H9 (cell line): ENCODE measurements at regions not wholly inside any gene's neighbourhood (a gene's known extent, or its start where the extent isn't known, plus 50 kb on each side); places are given as distances from the start of the nearest gene placed in this dataset.

ENCODE experiments used
- DNase-seq: peaks from one replicate; pipeline ENCODE4 v3.0.0-alpha.2; 2017
- H2AFZ ChIP-seq: one replicate; pipeline ENCODE4 v1.6.1; 2013; ENCODE audit warnings: mild to moderate bottlenecking, low read length, control low read depth, moderate library complexity
- H2AK5ac ChIP-seq: 2 replicates; pipeline ENCODE4 v1.6.1; 2013; ENCODE audit warnings: low read length, control low read depth, mixed read lengths; ENCODE audit not compliant: insufficient read length
- H2BK120ac ChIP-seq: one replicate; pipeline ENCODE4 v1.6.1; 2013; ENCODE audit warnings: low read depth, mild to moderate bottlenecking, low read length, control low read depth, inconsistent platforms; ENCODE audit not compliant: poor library complexity, severe bottlenecking
- H2BK12ac ChIP-seq: 2 replicates; pipeline ENCODE4 v1.6.1; 2013; ENCODE audit warnings: low read length, control low read depth, mixed read lengths, low read depth; ENCODE audit not compliant: insufficient read length
- H2BK15ac ChIP-seq: 2 replicates; pipeline ENCODE4 v1.6.1; 2013; ENCODE audit warnings: low read depth, low read length, control low read depth
- H2BK20ac ChIP-seq: one replicate; pipeline ENCODE4 v1.6.1; 2013; ENCODE audit warnings: low read depth, mild to moderate bottlenecking, low read length, control low read depth, inconsistent platforms; ENCODE audit not compliant: poor library complexity, severe bottlenecking
- H2BK5ac ChIP-seq: 2 replicates; pipeline ENCODE4 v1.6.1; 2013; ENCODE audit warnings: low read length, control low read depth, mixed read lengths; ENCODE audit not compliant: insufficient read length
- H3K14ac ChIP-seq: 2 replicates; pipeline ENCODE4 v1.6.1; 2013; ENCODE audit warnings: low read length, control low read depth; ENCODE audit not compliant: insufficient read depth
- H3K18ac ChIP-seq: 2 replicates; pipeline ENCODE4 v1.6.1; 2013; ENCODE audit warnings: low read depth, mild to moderate bottlenecking, mixed read lengths, low read length, control low read depth; ENCODE audit not compliant: insufficient read length
- H3K23ac ChIP-seq: 2 replicates; pipeline ENCODE4 v1.6.1; 2013; ENCODE audit warnings: low read length, control low read depth, mixed read lengths, low read depth; ENCODE audit not compliant: insufficient read length
- H3K23me2 ChIP-seq: 2 replicates; pipeline ENCODE4 v1.6.1; 2013; ENCODE audit warnings: low read depth, mild to moderate bottlenecking, mixed read lengths, low read length, control low read depth; ENCODE audit not compliant: insufficient read length, poor library complexity, severe bottlenecking
- H3K27ac ChIP-seq: 2 replicates; pipeline ENCODE4 v1.5.1; 2013; ENCODE audit warnings: low read length, control low read depth, mixed read lengths, low read depth; ENCODE audit not compliant: insufficient read length
- H3K27me3 ChIP-seq: 2 replicates; pipeline ENCODE4 v1.6.1; 2013; ENCODE audit warnings: low read length, control low read depth, inconsistent platforms; ENCODE audit not compliant: insufficient read depth
- H3K4ac ChIP-seq: 2 replicates; pipeline ENCODE4 v1.6.1; 2013; ENCODE audit warnings: low read depth, mild to moderate bottlenecking, control low read depth, inconsistent platforms, low read length, moderate library complexity
- H3K4me1 ChIP-seq: 2 replicates; pipeline ENCODE4 v1.6.1; 2013; ENCODE audit warnings: low read length, control low read depth, inconsistent platforms; ENCODE audit not compliant: insufficient read depth
- H3K4me2 ChIP-seq: 2 replicates; pipeline ENCODE4 v1.6.1; 2013; ENCODE audit warnings: low read length, control low read depth, mixed read lengths; ENCODE audit not compliant: insufficient read length, insufficient read depth
- H3K56ac ChIP-seq: 2 replicates; pipeline ENCODE4 v1.6.1; 2013; ENCODE audit warnings: low read depth, mild to moderate bottlenecking, mixed read lengths, low read length, control low read depth; ENCODE audit not compliant: insufficient read length
- H3K79me1 ChIP-seq: 2 replicates; pipeline ENCODE4 v1.6.1; 2013; ENCODE audit warnings: low read depth, mild to moderate bottlenecking, moderate library complexity, low read length, control low read depth, inconsistent platforms; ENCODE audit not compliant: insufficient read depth, poor library complexity, severe bottlenecking
- H3K79me2 ChIP-seq: 2 replicates; pipeline ENCODE4 v1.6.1; 2013; ENCODE audit warnings: low read length, control low read depth, inconsistent platforms; ENCODE audit not compliant: insufficient read depth
- H3K9ac ChIP-seq: 2 replicates; pipeline ENCODE4 v1.6.1; 2013; ENCODE audit warnings: low read length, control low read depth, mixed read lengths; ENCODE audit not compliant: insufficient read length; ENCODE audit errors: extremely low read depth
- H3K9me3 ChIP-seq: one replicate; pipeline ENCODE4 v1.6.1; 2013; ENCODE audit warnings: low read depth, low read length, inconsistent platforms; ENCODE audit not compliant: control insufficient read depth
- H3T11ph ChIP-seq: one replicate; pipeline ENCODE4 v1.6.1; 2013; ENCODE audit warnings: mild to moderate bottlenecking, low read length, control low read depth, inconsistent platforms
- H4K20me1 ChIP-seq: one replicate; pipeline ENCODE4 v1.6.1; 2013; ENCODE audit not compliant: control insufficient read depth, insufficient read length, insufficient read depth
- H4K5ac ChIP-seq: 2 replicates; pipeline ENCODE4 v1.6.1; 2013; ENCODE audit warnings: low read depth, mild to moderate bottlenecking, mixed read lengths, low read length, control low read depth; ENCODE audit not compliant: insufficient read length
- H4K8ac ChIP-seq: replicated peaks from 2 replicates; pipeline ENCODE4 v1.6.1; 2013; ENCODE audit warnings: low read length, control low read depth, mixed read lengths, low read depth; ENCODE audit not compliant: insufficient read length
- H4K91ac ChIP-seq: 2 replicates; pipeline ENCODE4 v1.6.1; 2013; ENCODE audit warnings: low read depth, mild to moderate bottlenecking, moderate library complexity, mixed read lengths, low read length, control low read depth; ENCODE audit not compliant: insufficient read length
- H3K27ac Mint-ChIP-seq, 3 experiments: 2 replicates in 2 of 3; 3 replicates in 1 of 3; pipeline ENCODE4 v1.8.0; 2020 to 2021; ENCODE audit warnings: mixed read lengths in 3 of 3, mild to moderate bottlenecking in 1 of 3, moderate library complexity in 1 of 3
- H3K27me3 Mint-ChIP-seq: 2 replicates; pipeline ENCODE4 v1.8.0; 2021; ENCODE audit warnings: low read depth, mild to moderate bottlenecking, moderate library complexity, mixed read lengths
- H3K36me3 Mint-ChIP-seq, 3 experiments: 2 replicates in 2 of 3; 3 replicates in 1 of 3; pipeline ENCODE4 v1.8.0; 2020 to 2021; ENCODE audit warnings: low read depth in 3 of 3, mixed read lengths in 3 of 3; ENCODE audit not compliant: insufficient read depth in 1 of 3
- H3K4me1 Mint-ChIP-seq, 2 experiments: 2 replicates each; pipeline ENCODE4 v1.8.0; 2020; ENCODE audit warnings: mixed read lengths in 2 of 2
- H3K4me3 Mint-ChIP-seq, 2 experiments: 2 replicates in 1 of 2; 3 replicates in 1 of 2; pipeline ENCODE4 v1.8.0; 2020 to 2021; ENCODE audit warnings: mild to moderate bottlenecking in 2 of 2, mixed read lengths in 2 of 2, moderate library complexity in 1 of 2
- H3K9me3 Mint-ChIP-seq, 2 experiments: 2 replicates in 1 of 2; 3 replicates in 1 of 2; pipeline ENCODE4 v1.8.0; 2020; ENCODE audit warnings: mild to moderate bottlenecking in 2 of 2, mixed read lengths in 2 of 2, moderate library complexity in 1 of 2
- CTCF ChIP-seq: fragments of 200-600 bp; sonication (generic); conservative IDR thresholded peaks from 3 replicates; pipeline ENCODE4 v1.8.0; 2021; ENCODE audit warnings: antibody characterized with exemption, mild to moderate bottlenecking
- whole genome bisulfite sequencing: extraction: QIAGEN DNeasy Blood & Tissue Kit; methylation state at CpG from one replicate; pipeline ENCODE4 v1.1.7; 2013; ENCODE audit warnings: missing lambda C conversion rate, low lambda C conversion rate, mixed read lengths; ENCODE audit not compliant: insufficient read length; ENCODE audit errors: extremely low coverage; 5-methylcytosine and 5-hydroxymethylcytosine counted together

DNA sequence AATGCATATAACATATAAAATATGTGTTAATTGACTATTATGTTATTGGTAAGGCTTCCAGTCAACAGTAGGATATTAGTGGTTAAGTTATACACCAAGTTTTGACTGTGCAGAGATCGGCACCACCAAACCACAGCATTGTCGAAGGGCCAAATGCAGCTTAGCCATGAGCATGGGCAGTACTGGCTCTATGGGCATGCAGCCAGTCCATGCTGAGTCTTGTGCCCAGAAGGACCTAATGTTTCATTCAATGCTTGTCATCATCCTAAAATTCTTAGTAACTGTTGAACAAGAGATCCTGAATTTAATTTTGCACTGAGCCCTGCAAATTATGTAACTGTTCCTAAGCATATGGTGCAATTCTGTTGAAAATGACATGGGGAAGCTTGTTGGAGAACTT is 233.4 kb upstream of the HS3ST3A1 start:
- no CpG with 5 or more reads among the region's 2 CpGs for WGBS
- H3K9me3 Mint-ChIP-seq = no peaks in the 10 kb centered on the region
- no peaks in the 10 kb centered on the region for H3K4me1 ChIP-seq

More for the DNA sequence above, 233.4 kb upstream of the HS3ST3A1 start:
- H4K8ac ChIP-seq = no peak overlapping the region
- no peak overlapping the region for H3K56ac ChIP-seq
- no peaks in the 10 kb centered on the region for H3K23me2 ChIP-seq
- H3K4ac ChIP-seq = no peak overlapping the region
- H3K9me3 ChIP-seq = no peaks in the 10 kb centered on the region
- Mint-ChIP-seq H3K4me1 (no peaks in the 10 kb centered on the region), H3K36me3 (no peaks in the 10 kb centered on the region; a peak in 1 of 7 replicates), H3K4me3 (no peak overlapping the region), H3K27me3 (peaks cover 2% of the 10 kb centered on the region; the same call in 1 of the 2 replicates), H3K27ac (no peak overlapping the region)
- no peaks in the 10 kb centered on the region for H3K79me2 ChIP-seq
- no peaks in the 10 kb centered on the region for H4K20me1 ChIP-seq
- no peak overlapping the region for H3K23ac ChIP-seq
- H3T11ph ChIP-seq = no peak overlapping the region
- H2BK20ac ChIP-seq = no peak overlapping the region
- no peak overlapping the region for H2BK12ac ChIP-seq
- no peak overlapping the region for H4K5ac ChIP-seq
- H4K91ac ChIP-seq = no peak overlapping the region
- no peak overlapping the region for H3K18ac ChIP-seq
- no peak for TF ChIP-seq CTCF
- H3K14ac ChIP-seq = no peak overlapping the region
- no peak overlapping the region for H2BK15ac ChIP-seq
- H3K79me1 ChIP-seq = no peaks in the 10 kb centered on the region
- no peak for DNase-seq
- no peak overlapping the region for H3K27ac ChIP-seq
- H2BK120ac ChIP-seq = no peak overlapping the region
- H2AFZ ChIP-seq = no peak overlapping the region
- H2BK5ac ChIP-seq = no peak overlapping the region
- H3K27me3 ChIP-seq = no peaks in the 10 kb centered on the region
- no peak overlapping the region for H2AK5ac ChIP-seq
- H3K4me2 ChIP-seq = no peak overlapping the region
- H3K9ac ChIP-seq = no peak overlapping the region
